RWPE2 (cell line): ENCODE measurements at regions not wholly inside any gene's neighbourhood (a gene's known extent, or its start where the extent isn't known, plus 50 kb on each side); places are given as distances from the start of the nearest gene placed in this dataset.

Source experiments
- ATAC-seq: fragments of 200-7000 bp; cut with Tn5 transposase; 3 replicates; pipeline ENCODE4 v1.9.1; 2021; ENCODE audit warnings: low read depth
- DNase-seq: peaks from one replicate; pipeline ENCODE4 v3.0.0-alpha.2; 2020; ENCODE audit warnings: low spot score
- H3K27ac ChIP-seq: fragments of 450-650 bp; 2 replicates; pipeline ENCODE4 v1.5.1; 2017; ENCODE audit warnings: mild to moderate bottlenecking; ENCODE audit not compliant: poor library complexity, severe bottlenecking
- H3K27me3 ChIP-seq: fragments of 250-450 bp; sonication (Bioruptor Pico); 2 replicates; pipeline ENCODE4 v1.5.1; 2021; ENCODE audit warnings: mild to moderate bottlenecking, moderate library complexity; ENCODE audit not compliant: insufficient read depth, poor library complexity, severe bottlenecking
- H3K36me3 ChIP-seq: fragments of 250-450 bp; sonication (Bioruptor Pico); 2 replicates; pipeline ENCODE4 v1.5.1; 2020; ENCODE audit warnings: low read depth, mild to moderate bottlenecking, moderate library complexity
- H3K4me1 ChIP-seq: fragments of 250-450 bp; sonication (Bioruptor Pico); 2 replicates; pipeline ENCODE4 v1.5.1; 2021; ENCODE audit warnings: mild to moderate bottlenecking, moderate library complexity; ENCODE audit not compliant: insufficient read depth, poor library complexity, severe bottlenecking
- H3K4me3 ChIP-seq: fragments of 250-450 bp; sonication (Bioruptor Pico); 2 replicates; pipeline ENCODE4 v1.5.1; 2021; ENCODE audit warnings: mild to moderate bottlenecking, moderate library complexity; ENCODE audit not compliant: severe bottlenecking
- H3K9me3 ChIP-seq: fragments of 250-450 bp; sonication (Bioruptor Pico); 2 replicates; pipeline ENCODE4 v1.5.1; 2021; ENCODE audit warnings: mild to moderate bottlenecking, moderate library complexity; ENCODE audit not compliant: severe bottlenecking
- TF ChIP-seq, protein P1 (sequence below): fragments of 450-650 bp; IDR thresholded peaks from one replicate; pipeline ENCODE4 v1.5.1; 2017; ENCODE audit warnings: mild to moderate bottlenecking, moderate library complexity; ENCODE audit not compliant: poor library complexity, severe bottlenecking

DNA sequence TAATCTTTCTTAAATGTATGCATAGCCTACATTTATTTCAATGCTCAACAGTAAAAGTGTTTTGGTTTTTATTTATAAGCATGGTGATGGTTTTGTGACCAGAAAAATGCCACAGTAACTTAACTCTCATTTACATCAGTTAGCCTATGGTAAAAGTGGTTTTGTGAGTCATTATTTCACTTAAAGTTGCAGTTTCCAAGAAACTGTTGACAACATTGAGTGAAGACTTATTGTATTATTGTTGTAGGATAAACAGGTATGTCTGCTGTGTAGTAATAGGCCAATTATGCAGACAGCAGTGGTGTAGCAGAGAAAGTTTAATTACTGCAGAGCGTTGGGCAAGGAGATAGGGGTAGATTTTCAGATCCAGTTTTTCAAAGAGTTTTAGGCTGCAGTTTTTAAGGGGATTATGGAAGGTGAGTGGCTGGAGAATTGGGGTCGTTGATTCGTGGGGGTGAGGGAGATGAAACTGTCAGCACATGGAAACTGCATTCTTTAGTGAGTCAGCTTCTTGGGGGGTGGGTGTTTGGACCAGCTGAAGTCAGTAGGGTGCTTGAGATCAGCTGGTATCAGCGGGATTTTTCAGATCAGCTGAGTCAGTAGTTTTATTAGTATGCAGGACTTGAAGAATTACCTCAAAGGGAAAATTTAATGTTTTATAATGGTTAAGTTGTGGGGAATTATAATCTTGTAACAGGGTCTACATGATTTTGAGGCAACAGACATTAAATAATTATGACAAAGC, 168.7 kb upstream of the FMN2 start:
- no peaks in the 10 kb centered on the region for H3K36me3 ChIP-seq
- no peak overlapping the region for H3K27ac ChIP-seq
- DNase-seq (no peak), ATAC-seq (no peak)
- H3K9me3 ChIP-seq = no peaks in the 10 kb centered on the region
- H3K4me1 ChIP-seq = no peaks in the 10 kb centered on the region
- TF ChIP-seq, protein P1, sequence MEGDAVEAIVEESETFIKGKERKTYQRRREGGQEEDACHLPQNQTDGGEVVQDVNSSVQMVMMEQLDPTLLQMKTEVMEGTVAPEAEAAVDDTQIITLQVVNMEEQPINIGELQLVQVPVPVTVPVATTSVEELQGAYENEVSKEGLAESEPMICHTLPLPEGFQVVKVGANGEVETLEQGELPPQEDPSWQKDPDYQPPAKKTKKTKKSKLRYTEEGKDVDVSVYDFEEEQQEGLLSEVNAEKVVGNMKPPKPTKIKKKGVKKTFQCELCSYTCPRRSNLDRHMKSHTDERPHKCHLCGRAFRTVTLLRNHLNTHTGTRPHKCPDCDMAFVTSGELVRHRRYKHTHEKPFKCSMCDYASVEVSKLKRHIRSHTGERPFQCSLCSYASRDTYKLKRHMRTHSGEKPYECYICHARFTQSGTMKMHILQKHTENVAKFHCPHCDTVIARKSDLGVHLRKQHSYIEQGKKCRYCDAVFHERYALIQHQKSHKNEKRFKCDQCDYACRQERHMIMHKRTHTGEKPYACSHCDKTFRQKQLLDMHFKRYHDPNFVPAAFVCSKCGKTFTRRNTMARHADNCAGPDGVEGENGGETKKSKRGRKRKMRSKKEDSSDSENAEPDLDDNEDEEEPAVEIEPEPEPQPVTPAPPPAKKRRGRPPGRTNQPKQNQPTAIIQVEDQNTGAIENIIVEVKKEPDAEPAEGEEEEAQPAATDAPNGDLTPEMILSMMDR = no peak
- H3K4me3 ChIP-seq = no peak overlapping the region
- no peaks in the 10 kb centered on the region for H3K27me3 ChIP-seq

DNA sequence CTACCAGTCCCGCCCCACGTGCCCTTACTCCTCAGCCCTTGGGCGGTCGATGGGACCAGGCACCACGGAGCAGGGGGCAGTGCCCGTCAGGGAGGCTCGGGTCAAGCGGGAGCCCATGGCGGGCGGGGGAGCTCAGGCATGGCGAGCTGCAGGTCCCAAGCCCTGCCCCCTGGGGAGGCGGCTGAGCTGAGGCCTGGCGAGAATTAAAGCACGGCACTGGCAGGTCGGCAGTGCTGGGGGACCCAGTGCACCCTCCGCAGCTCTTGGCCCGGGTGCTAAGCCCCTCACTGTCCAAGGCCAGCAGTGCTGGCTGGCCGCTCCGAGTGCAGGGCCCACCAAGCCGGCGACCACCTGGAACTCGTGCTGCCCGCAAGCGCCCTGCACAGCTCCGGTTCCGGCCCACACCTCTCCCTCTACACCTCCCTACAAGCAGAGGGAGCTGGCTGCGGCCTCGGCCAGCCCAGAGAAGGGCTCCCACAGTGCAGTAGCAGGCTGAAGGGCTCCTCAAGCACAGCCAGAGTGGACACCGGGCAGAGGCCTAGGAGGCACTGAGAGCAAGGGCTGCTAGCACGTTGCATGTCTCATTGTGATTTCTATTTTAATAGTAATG, 166.8 kb upstream of the FMN2 start:
- Histone ChIP-seq H3K27me3 (no peaks in the 10 kb centered on the region), H3K4me3 (no peak overlapping the region), H3K36me3 (no peaks in the 10 kb centered on the region), H3K27ac (no peak overlapping the region), H3K9me3 (no peaks in the 10 kb centered on the region), H3K4me1 (no peaks in the 10 kb centered on the region)
- TF ChIP-seq, protein P1 = no peak
- DNase-seq (no peak), ATAC-seq (no peak)

DNA sequence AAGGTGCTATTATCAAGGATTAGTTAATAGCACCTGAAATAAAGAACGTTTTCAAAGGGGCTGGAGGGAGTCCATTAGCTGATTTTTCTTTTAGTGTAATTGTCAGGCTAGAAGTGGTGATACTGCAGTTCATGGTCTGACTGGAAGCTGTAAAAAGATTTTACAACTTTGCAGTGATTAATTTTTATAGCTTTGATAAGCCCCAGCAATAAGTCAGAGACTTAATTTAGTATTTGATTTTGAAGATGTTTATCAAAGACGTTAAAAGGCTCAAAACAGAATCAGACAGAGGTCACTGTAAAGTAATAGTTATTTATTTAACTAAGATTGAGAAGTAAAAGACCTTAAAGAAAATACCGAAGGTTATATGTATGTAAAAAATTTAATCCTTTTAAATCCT, 165.5 kb upstream of the FMN2 start:
- H3K36me3 ChIP-seq = no peaks in the 10 kb centered on the region
- DNase-seq (no peak), ATAC-seq (no peak)
- no peak overlapping the region for H3K4me3 ChIP-seq
- no peaks in the 10 kb centered on the region for H3K4me1 ChIP-seq
- H3K27ac ChIP-seq = no peak overlapping the region
- TF ChIP-seq, protein P1 = no peak
- H3K27me3 ChIP-seq = no peaks in the 10 kb centered on the region
- no peaks in the 10 kb centered on the region for H3K9me3 ChIP-seq

DNA sequence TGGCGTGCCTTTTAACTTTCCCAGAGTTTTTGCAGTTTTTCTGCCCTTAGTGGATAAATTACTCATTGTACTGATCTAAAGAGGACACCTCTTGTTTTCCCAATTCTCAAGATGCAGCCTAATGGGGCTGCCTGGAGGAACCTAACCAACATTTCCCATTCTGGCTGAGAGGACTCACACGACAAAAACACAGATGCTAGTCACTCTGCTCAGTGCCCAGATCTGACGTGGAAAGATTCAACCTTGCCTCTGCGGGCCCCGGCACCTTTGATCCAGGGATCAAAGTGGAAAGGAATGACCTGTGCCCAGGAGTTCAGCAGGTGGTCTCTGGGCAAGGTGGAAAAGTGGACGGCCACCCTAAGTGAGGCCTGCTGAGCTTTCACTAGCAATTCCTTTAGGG, 162.4 kb upstream of the FMN2 start:
- ATAC-seq (no peak), DNase-seq (no peak)
- H3K9me3 ChIP-seq = no peaks in the 10 kb centered on the region
- no peak overlapping the region for H3K27ac ChIP-seq
- H3K36me3 ChIP-seq = no peaks in the 10 kb centered on the region
- no peaks in the 10 kb centered on the region for H3K4me1 ChIP-seq
- H3K27me3 ChIP-seq = no peaks in the 10 kb centered on the region
- TF ChIP-seq, protein P1 = no peak
- H3K4me3 ChIP-seq = no peak overlapping the region

DNA sequence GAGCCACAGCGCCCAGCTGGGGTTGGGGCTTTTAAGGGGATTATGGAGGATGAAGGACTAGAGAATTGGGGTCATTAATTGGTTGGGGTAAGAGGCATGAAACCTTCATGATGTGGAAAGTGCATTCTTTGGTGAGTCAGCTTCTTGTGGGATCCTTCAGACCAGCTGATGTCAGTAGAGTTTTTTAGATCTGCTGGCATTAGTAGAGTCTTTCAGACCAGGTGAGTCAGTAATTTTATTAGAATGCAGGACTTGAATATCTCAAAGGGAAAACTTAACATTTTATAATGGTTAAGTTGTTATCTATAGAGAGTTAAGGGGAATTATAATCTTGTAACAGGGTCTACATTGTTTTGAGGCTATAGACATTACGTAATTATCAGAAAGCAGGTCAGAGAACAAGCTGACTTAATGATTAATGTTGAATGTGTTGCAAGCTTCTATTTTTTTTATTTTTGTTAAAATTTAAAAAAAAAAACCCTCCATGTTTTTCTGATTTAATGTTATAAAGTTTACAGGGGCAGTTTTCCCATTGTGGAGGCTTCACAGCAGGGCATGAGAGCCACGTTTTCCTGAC, 160.9 kb upstream of the FMN2 start:
- H3K4me3 ChIP-seq = no peak overlapping the region
- H3K4me1 ChIP-seq = no peaks in the 10 kb centered on the region
- H3K36me3 ChIP-seq = no peaks in the 10 kb centered on the region
- H3K9me3 ChIP-seq = no peaks in the 10 kb centered on the region
- H3K27ac ChIP-seq = no peak overlapping the region
- TF ChIP-seq, protein P1 = no peak
- no peaks in the 10 kb centered on the region for H3K27me3 ChIP-seq
- ATAC-seq = peak; percentile 76
- DNase-seq = no peak
